Keratinocyte (primary cell): ENCODE measurements at regions not wholly inside any gene's neighbourhood (a gene's known extent, or its start where the extent isn't known, plus 50 kb on each side); places are given as distances from the start of the nearest gene placed in this dataset.

Experiments
- DNase-seq: peaks from one replicate; pipeline ENCODE4 v3.0.0-alpha.2; 2011; ENCODE audit warnings: low read depth, missing footprints, low spot score
- FAIRE-seq: peaks from 2 replicates; lab custom pipeline; 2011; peaks lifted over from hg19 to GRCh38; lab: Jason Lieb, UNC
- H2AFZ ChIP-seq: 2 replicates; pipeline ENCODE4 v1.6.0; 2012; ENCODE audit warnings: low read length, control low read depth, inconsistent platforms; ENCODE audit not compliant: control insufficient read depth
- H3K27ac ChIP-seq: 2 replicates; pipeline ENCODE4 v1.5.1; 2011; ENCODE audit warnings: low read length; ENCODE audit not compliant: control insufficient read depth, insufficient read depth
- H3K27me3 ChIP-seq: 3 replicates; pipeline ENCODE4 v1.6.0; 2011; ENCODE audit warnings: low read length; ENCODE audit not compliant: control insufficient read depth, insufficient read depth; ENCODE audit errors: extremely low read depth
- H3K36me3 ChIP-seq, 2 experiments: 2 replicates in 1 of 2; 3 replicates in 1 of 2; pipeline ENCODE4 v1.5.1; 2011; ENCODE audit warnings: low read length in 2 of 2, mild to moderate bottlenecking in 1 of 2; ENCODE audit not compliant: control insufficient read depth in 2 of 2, insufficient read depth in 2 of 2; ENCODE audit errors: extremely low read depth in 1 of 2
- H3K4me1 ChIP-seq: 3 replicates; pipeline ENCODE4 v1.5.1; 2011; ENCODE audit warnings: low read length; ENCODE audit not compliant: control insufficient read depth, insufficient read depth; ENCODE audit errors: extremely low read depth
- H3K4me2 ChIP-seq: 3 replicates; pipeline ENCODE4 v1.6.0; 2011; ENCODE audit warnings: low read depth, low read length; ENCODE audit not compliant: control insufficient read depth, insufficient read depth; ENCODE audit errors: extremely low read depth
- H3K4me3 ChIP-seq, 3 experiments: fragments of 200-600 bp in 1 of 3; sonication (generic) in 1 of 3; 2 replicates in 2 of 3; 3 replicates in 1 of 3; pipeline ENCODE4 v1.5.1; 2011 to 2016; ENCODE audit warnings: low read length in 3 of 3, mild to moderate bottlenecking in 3 of 3, control low read depth in 2 of 3, inconsistent platforms in 1 of 3, low read depth in 1 of 3, mixed read lengths in 1 of 3, mixed run types in 1 of 3, moderate library complexity in 1 of 3; ENCODE audit not compliant: control insufficient read depth in 2 of 3, insufficient read depth in 2 of 3; ENCODE audit errors: extremely low read depth in 1 of 3
- H3K79me2 ChIP-seq: 2 replicates; pipeline ENCODE4 v1.6.0; 2012; ENCODE audit warnings: low read length; ENCODE audit not compliant: control insufficient read depth, insufficient read depth
- H3K9ac ChIP-seq: 3 replicates; pipeline ENCODE4 v1.6.0; 2011; ENCODE audit warnings: low read length; ENCODE audit not compliant: control insufficient read depth, insufficient read depth; ENCODE audit errors: extremely low read depth
- H3K9me1 ChIP-seq: 3 replicates; pipeline ENCODE4 v1.6.0; 2011; ENCODE audit warnings: low read length; ENCODE audit not compliant: control insufficient read depth, insufficient read depth; ENCODE audit errors: extremely low read depth
- H3K9me3 ChIP-seq: 2 replicates; pipeline ENCODE4 v1.5.1; 2012; ENCODE audit warnings: low read depth, low read length; ENCODE audit not compliant: control insufficient read depth
- H4K20me1 ChIP-seq: 3 replicates; pipeline ENCODE4 v1.6.0; 2011; ENCODE audit warnings: low read length; ENCODE audit not compliant: control insufficient read depth, insufficient read depth; ENCODE audit errors: extremely low read depth
- EZH2 ChIP-seq: IDR thresholded peaks from one replicate; pipeline ENCODE4 v1.6.1; 2012; ENCODE audit warnings: inconsistent platforms, mild to moderate bottlenecking, low read length, moderate library complexity
- dilution Hi-C: fragments of 300-500 bp; cut with MboI; formaldehyde crosslinking; loops from one replicate; pipeline ENCODE4 v1.7.0; 2020; ENCODE audit warnings: low sequenced_read_pairs; ENCODE audit not compliant: extremely low pct_ligation_motif_present
- TF ChIP-seq, protein P1 (sequence below), 3 experiments: IDR thresholded peaks in 1 of 3; conservative IDR thresholded peaks in 1 of 3; optimal IDR thresholded peaks in 1 of 3; 2 replicates in 2 of 3; 3 replicates in 1 of 3; pipeline versions ENCODE3 to v1.5.1; 2011; ENCODE audit warnings: low read length in 3 of 3, mild to moderate bottlenecking in 3 of 3, moderate library complexity in 2 of 3, control low read depth in 1 of 3, inconsistent platforms in 1 of 3; ENCODE audit not compliant: insufficient read depth in 2 of 3; ENCODE audit errors: extremely low read depth in 1 of 3

DNA sequence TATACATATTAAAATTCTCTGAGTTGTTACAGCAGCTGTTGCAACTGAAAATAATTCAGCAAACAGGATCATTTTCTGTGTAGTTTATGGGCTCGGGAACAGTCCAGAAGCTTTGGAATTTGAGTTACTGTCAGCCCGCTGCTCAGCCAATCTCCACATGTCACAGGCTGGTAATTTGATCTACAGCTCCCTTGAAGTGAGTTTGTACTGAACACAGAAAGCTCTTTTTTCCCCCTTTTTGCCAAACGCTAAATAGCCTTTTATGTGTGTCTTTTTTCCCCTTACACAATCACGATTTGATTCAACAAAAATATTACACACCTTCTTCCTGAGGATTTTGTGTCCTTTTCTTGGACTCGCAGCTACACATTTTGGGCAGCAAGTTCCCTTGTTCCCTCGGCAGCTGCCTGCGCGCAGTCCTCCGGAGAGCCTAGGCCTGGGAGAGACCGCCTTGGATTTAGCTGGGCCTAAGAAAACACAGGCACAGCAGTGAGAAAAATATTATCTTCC is 371.4 kb downstream of the KCNRG start:
- Histone ChIP-seq H4K20me1 (no peaks in the 10 kb centered on the region), H3K9me3 (no peaks in the 10 kb centered on the region)

DNA sequence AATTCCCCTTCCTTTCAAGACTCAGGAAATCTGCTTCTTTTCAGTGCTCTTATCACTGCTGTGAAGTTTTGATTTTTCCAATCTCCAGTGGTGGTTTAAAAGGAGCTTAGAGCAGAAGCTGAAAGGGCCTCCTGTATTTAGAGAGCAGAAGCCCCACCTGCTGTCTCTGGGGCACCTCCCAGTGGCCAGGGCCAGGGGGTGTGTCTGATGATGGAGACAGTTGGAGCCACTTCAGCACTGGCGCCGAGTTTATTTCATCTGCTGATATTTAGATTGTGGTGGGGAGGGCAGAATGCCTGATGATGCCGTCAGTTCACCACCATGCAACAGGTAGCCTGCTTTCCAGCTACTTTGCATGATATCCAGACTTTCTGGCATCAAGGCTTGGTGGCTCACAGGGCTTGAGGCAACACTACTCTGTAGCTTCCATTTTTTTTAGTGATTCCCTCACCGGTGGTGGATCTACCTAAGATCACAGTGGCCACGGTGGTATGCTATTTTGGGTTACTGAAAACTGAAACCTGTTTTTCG is 371.9 kb downstream of the KCNRG start:
- H3K9me1 ChIP-seq, result no peaks in the 10 kb centered on the region
- H3K9ac ChIP-seq, result no peak overlapping the region
- H3K27ac ChIP-seq, result no peak overlapping the region
- no peaks in the 10 kb centered on the region for H3K4me1 ChIP-seq
- H3K4me3 ChIP-seq, result no peak overlapping the region
- H3K9me3 ChIP-seq, result no peaks in the 10 kb centered on the region
- TF ChIP-seq, protein P1, sequence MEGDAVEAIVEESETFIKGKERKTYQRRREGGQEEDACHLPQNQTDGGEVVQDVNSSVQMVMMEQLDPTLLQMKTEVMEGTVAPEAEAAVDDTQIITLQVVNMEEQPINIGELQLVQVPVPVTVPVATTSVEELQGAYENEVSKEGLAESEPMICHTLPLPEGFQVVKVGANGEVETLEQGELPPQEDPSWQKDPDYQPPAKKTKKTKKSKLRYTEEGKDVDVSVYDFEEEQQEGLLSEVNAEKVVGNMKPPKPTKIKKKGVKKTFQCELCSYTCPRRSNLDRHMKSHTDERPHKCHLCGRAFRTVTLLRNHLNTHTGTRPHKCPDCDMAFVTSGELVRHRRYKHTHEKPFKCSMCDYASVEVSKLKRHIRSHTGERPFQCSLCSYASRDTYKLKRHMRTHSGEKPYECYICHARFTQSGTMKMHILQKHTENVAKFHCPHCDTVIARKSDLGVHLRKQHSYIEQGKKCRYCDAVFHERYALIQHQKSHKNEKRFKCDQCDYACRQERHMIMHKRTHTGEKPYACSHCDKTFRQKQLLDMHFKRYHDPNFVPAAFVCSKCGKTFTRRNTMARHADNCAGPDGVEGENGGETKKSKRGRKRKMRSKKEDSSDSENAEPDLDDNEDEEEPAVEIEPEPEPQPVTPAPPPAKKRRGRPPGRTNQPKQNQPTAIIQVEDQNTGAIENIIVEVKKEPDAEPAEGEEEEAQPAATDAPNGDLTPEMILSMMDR (optimal IDR thresholded peaks at IDR 0.05 in 1 of 3, IDR thresholded peaks at IDR 0.05 in 1 of 3, conservative IDR thresholded peaks at IDR 0.05 in 1 of 3; ENCODE audit: extremely low read depth in 1 of 3, insufficient read depth in 2 of 3, low read length in 3 of 3), result peak in 2 of 3 experiments; percentile 22 to 25
- no peak for TF ChIP-seq EZH2
- H3K27me3 ChIP-seq, result no peaks in the 10 kb centered on the region
- H3K4me2 ChIP-seq, result no peak overlapping the region
- no peaks in the 10 kb centered on the region for H4K20me1 ChIP-seq
- dilution Hi-C loops, result no loop called here
- DNase-seq, result no peak
- no peak for FAIRE-seq
- no peaks in the 10 kb centered on the region for H3K36me3 ChIP-seq
- H3K79me2 ChIP-seq, result no peaks in the 10 kb centered on the region
- H2AFZ ChIP-seq, result peak overlapping the region; percentile 16

More for the DNA sequence above, 371.4 kb downstream of the KCNRG start:
- H3K27me3 ChIP-seq, result no peaks in the 10 kb centered on the region
- no peak overlapping the region for H3K4me2 ChIP-seq
- no peaks in the 10 kb centered on the region for H3K9me1 ChIP-seq
- no peak overlapping the region for H3K4me3 ChIP-seq
- dilution Hi-C loops, result no loop called here
- TF ChIP-seq, protein P1 (optimal IDR thresholded peaks at IDR 0.05 in 1 of 3, IDR thresholded peaks at IDR 0.05 in 1 of 3, conservative IDR thresholded peaks at IDR 0.05 in 1 of 3; ENCODE audit: extremely low read depth in 1 of 3, insufficient read depth in 2 of 3, low read length in 3 of 3), result no peak
- no peak for TF ChIP-seq EZH2
- DNase-seq (no peak), FAIRE-seq (no peak)
- H3K9ac ChIP-seq, result no peak overlapping the region
- H3K4me1 ChIP-seq, result no peaks in the 10 kb centered on the region
- H3K36me3 ChIP-seq, result no peaks in the 10 kb centered on the region
- H3K79me2 ChIP-seq, result no peaks in the 10 kb centered on the region
- H3K27ac ChIP-seq, result no peak overlapping the region
- H2AFZ ChIP-seq, result no peak overlapping the region
